22Rv1 (cell line): ENCODE measurements at regions not wholly inside any gene's neighbourhood (a gene's known extent, or its start where the extent isn't known, plus 50 kb on each side); places are given as distances from the start of the nearest gene placed in this dataset.

Experiments used
- H3K27ac ChIP-seq: fragments of 450-650 bp; 2 replicates; pipeline ENCODE4 v1.5.1; 2017
- CTCF ChIP-seq: fragments of 450-650 bp; IDR thresholded peaks from 2 replicates; pipeline ENCODE4 v1.5.1; 2017; ENCODE audit warnings: mild to moderate bottlenecking
- ZFX ChIP-seq: fragments of 450-650 bp; IDR thresholded peaks from 2 replicates; pipeline ENCODE4 v1.6.1; 2017; ENCODE audit warnings: antibody characterized with exemption, borderline replicate concordance

- no peak overlapping the region for H3K27ac ChIP-seq
- no peak for TF ChIP-seq ZFX
- TF ChIP-seq CTCF = no peak
These were observed 774.3 kb downstream of the TUSC7 start for GRCh38 chr3:117483839-117484238.

- TF ChIP-seq CTCF = no peak
- no peak for TF ChIP-seq ZFX
- H3K27ac ChIP-seq = no peak overlapping the region
These were observed 776.3 kb downstream of the TUSC7 start for GRCh38 chr3:117485841-117486240.

GRCh38 chr3:117486719-117487716 lies 777.4 kb downstream of the TUSC7 start:
- H3K27ac ChIP-seq = no peak overlapping the region
- TF ChIP-seq CTCF (no peak), ZFX (no peak)

GRCh38 chr3:117488983-117489382 lies 779.4 kb downstream of the TUSC7 start:
- H3K27ac ChIP-seq = no peak overlapping the region
- TF ChIP-seq CTCF (no peak), ZFX (no peak)

- no peak overlapping the region for H3K27ac ChIP-seq
- TF ChIP-seq CTCF (no peak), ZFX (no peak)
These were observed 780.1 kb downstream of the TUSC7 start for GRCh38 chr3:117489663-117490079.

- H3K27ac ChIP-seq = no peak overlapping the region
- TF ChIP-seq CTCF (no peak), ZFX (no peak)
These were observed 781.1 kb downstream of the TUSC7 start for GRCh38 chr3:117490716-117491115.

- no peak overlapping the region for H3K27ac ChIP-seq
- no peak for TF ChIP-seq CTCF
- TF ChIP-seq ZFX = no peak
These were observed 786.0 kb downstream of the TUSC7 start for GRCh38 chr3:117495620-117496019.
